GM23338 (cell line): ENCODE measurements at regions not wholly inside any gene's neighbourhood (a gene's known extent, or its start where the extent isn't known, plus 50 kb on each side); places are given as distances from the start of the nearest gene placed in this dataset.

Experiments
- ATAC-seq: fragments of 200-7000 bp; cut with Tn5 transposase; 3 replicates; pipeline ENCODE4 v1.9.1; 2020
- DNase-seq: peaks from one replicate; pipeline ENCODE4 v3.0.0-alpha.2; 2015; ENCODE audit warnings: low spot score
- H2AFZ ChIP-seq: fragments of 200-600 bp; sonication (generic); 2 replicates; pipeline ENCODE4 v1.8.0; 2016; ENCODE audit warnings: antibody characterized with exemption, mild to moderate bottlenecking, moderate library complexity
- H3F3A ChIP-seq: fragments of 200-600 bp; sonication (generic); replicated peaks from 2 replicates; pipeline ENCODE4 v1.8.0; 2017; ENCODE audit warnings: antibody characterized with exemption, mixed run types, low read depth
- H3K27ac ChIP-seq: fragments of 200-600 bp; sonication (generic); 2 replicates; pipeline ENCODE4 v1.6.1; 2016; ENCODE audit warnings: low read depth
- H3K27me3 ChIP-seq: fragments of 200-600 bp; sonication (generic); 2 replicates; pipeline ENCODE4 v1.8.0; 2016; ENCODE audit warnings: mild to moderate bottlenecking, mixed run types, moderate library complexity; ENCODE audit not compliant: insufficient read depth
- H3K36me3 ChIP-seq: fragments of 200-600 bp; sonication (generic); 2 replicates; pipeline ENCODE4 v1.8.0; 2016; ENCODE audit warnings: mild to moderate bottlenecking; ENCODE audit not compliant: insufficient read depth
- H3K4me1 ChIP-seq: fragments of 200-600 bp; sonication (generic); 2 replicates; pipeline ENCODE4 v1.8.0; 2016; ENCODE audit warnings: mild to moderate bottlenecking, moderate library complexity; ENCODE audit not compliant: insufficient read depth
- H3K4me2 ChIP-seq: fragments of 200-600 bp; sonication (generic); 2 replicates; pipeline ENCODE4 v1.7.1; 2017; ENCODE audit warnings: mixed run types
- H3K4me3 ChIP-seq: fragments of 200-600 bp; sonication (generic); 2 replicates; pipeline ENCODE4 v1.6.1; 2016; ENCODE audit warnings: mixed run types
- H3K79me2 ChIP-seq: fragments of 200-600 bp; sonication (generic); replicated peaks from 2 replicates; pipeline ENCODE4 v1.8.0; 2017; ENCODE audit warnings: mild to moderate bottlenecking; ENCODE audit not compliant: insufficient read depth
- H3K9me2 ChIP-seq: fragments of 200-600 bp; sonication (generic); 2 replicates; pipeline ENCODE4 v1.8.0; 2017; ENCODE audit not compliant: insufficient read depth
- H4K20me1 ChIP-seq: fragments of 200-600 bp; sonication (generic); replicated peaks from 2 replicates; pipeline ENCODE4 v1.8.0; 2017; ENCODE audit warnings: mild to moderate bottlenecking; ENCODE audit not compliant: insufficient read depth
- H3K27ac Mint-ChIP-seq: 2 replicates; pipeline ENCODE4 v1.8.0; 2020; ENCODE audit warnings: inconsistent platforms, mild to moderate bottlenecking, moderate library complexity, mixed read lengths
- H3K27me3 Mint-ChIP-seq: 3 replicates; pipeline ENCODE4 v1.8.0; 2022; ENCODE audit warnings: low read depth, mild to moderate bottlenecking, moderate library complexity, mixed read lengths, inconsistent platforms; ENCODE audit not compliant: insufficient read depth, poor library complexity
- H3K36me3 Mint-ChIP-seq: 3 replicates; pipeline ENCODE4 v1.8.0; 2021; ENCODE audit warnings: low read depth, mild to moderate bottlenecking, inconsistent platforms, moderate library complexity, mixed read lengths
- H3K4me1 Mint-ChIP-seq: 3 replicates; pipeline ENCODE4 v1.8.0; 2020; ENCODE audit warnings: mild to moderate bottlenecking, inconsistent platforms, mixed read lengths
- H3K4me3 Mint-ChIP-seq: 3 replicates; pipeline ENCODE4 v1.8.0; 2021; ENCODE audit warnings: moderate library complexity, mild to moderate bottlenecking, inconsistent platforms, mixed read lengths
- H3K9me3 Mint-ChIP-seq: 3 replicates; pipeline ENCODE4 v1.8.0; 2020; ENCODE audit warnings: moderate library complexity, mild to moderate bottlenecking, inconsistent platforms, mixed read lengths
- CREB1 ChIP-seq: fragments of 250-450 bp; sonication (Bioruptor Pico); IDR thresholded peaks from 2 replicates; pipeline ENCODE4 v1.5.0; 2020; ENCODE audit warnings: low read depth, mild to moderate bottlenecking, moderate library complexity
- EZH2 ChIP-seq: fragments of 200-600 bp; sonication (generic); IDR thresholded peaks from one replicate; pipeline ENCODE4 v1.8.0; 2017; ENCODE audit warnings: antibody characterized with exemption, mild to moderate bottlenecking, low read depth; ENCODE audit not compliant: unreplicated experiment
- EZH2phosphoT487 ChIP-seq: fragments of 200-600 bp; sonication (generic); IDR thresholded peaks from one replicate; pipeline ENCODE4 v1.8.1; 2018; ENCODE audit warnings: antibody characterized with exemption; ENCODE audit not compliant: unreplicated experiment
- JUNB ChIP-seq: IDR thresholded peaks from one replicate; pipeline ENCODE4 v1.6.1; 2016; ENCODE audit warnings: antibody characterized with exemption; ENCODE audit not compliant: unreplicated experiment
- NANOG ChIP-seq: IDR thresholded peaks from 2 replicates; pipeline ENCODE4 v1.6.1; 2016; ENCODE audit warnings: antibody characterized with exemption, borderline replicate concordance
- POLR2AphosphoS5 ChIP-seq: IDR thresholded peaks from 2 replicates; pipeline ENCODE4 v1.6.1; 2016; ENCODE audit warnings: antibody characterized with exemption, low read depth
- STAT1 ChIP-seq: IDR thresholded peaks from one replicate; pipeline ENCODE4 v1.6.1; 2016; ENCODE audit warnings: antibody characterized with exemption; ENCODE audit not compliant: unreplicated experiment
- ZNF114 ChIP-seq: fragments of 250-450 bp; sonication (Bioruptor Pico); IDR thresholded peaks from 2 replicates; pipeline ENCODE4 v1.5.0; 2020; ENCODE audit warnings: mild to moderate bottlenecking, moderate library complexity
- ZNF331 ChIP-seq: fragments of 250-450 bp; sonication (Bioruptor Pico); IDR thresholded peaks from 2 replicates; pipeline ENCODE4 v1.5.0; 2020; ENCODE audit warnings: low read depth, mild to moderate bottlenecking, moderate library complexity
- TF ChIP-seq, protein P1 (sequence below): fragments of 250-450 bp; sonication (Bioruptor Pico); IDR thresholded peaks from 2 replicates; pipeline ENCODE4 v1.5.0; 2020; ENCODE audit warnings: mild to moderate bottlenecking, moderate library complexity
- TF ChIP-seq, protein P2 (sequence below): IDR thresholded peaks from one replicate; pipeline ENCODE4 v1.6.1; 2018; ENCODE audit warnings: antibody characterized with exemption; ENCODE audit not compliant: unreplicated experiment
- TF ChIP-seq, protein P3 (sequence below): IDR thresholded peaks from 2 replicates; pipeline ENCODE4 v1.6.1; 2016; ENCODE audit warnings: antibody characterized with exemption
- TF ChIP-seq, protein P4 (sequence below), 2 experiments: fragments of 200-600 bp in 1 of 2; sonication (generic) in 1 of 2; conservative IDR thresholded peaks; 2 replicates each; pipeline versions ENCODE4 v1.5.1 to v1.6.1; 2016 to 2017; ENCODE audit warnings: antibody characterized with exemption in 2 of 2, low read depth in 2 of 2, mild to moderate bottlenecking in 2 of 2, moderate library complexity in 1 of 2

DNA sequence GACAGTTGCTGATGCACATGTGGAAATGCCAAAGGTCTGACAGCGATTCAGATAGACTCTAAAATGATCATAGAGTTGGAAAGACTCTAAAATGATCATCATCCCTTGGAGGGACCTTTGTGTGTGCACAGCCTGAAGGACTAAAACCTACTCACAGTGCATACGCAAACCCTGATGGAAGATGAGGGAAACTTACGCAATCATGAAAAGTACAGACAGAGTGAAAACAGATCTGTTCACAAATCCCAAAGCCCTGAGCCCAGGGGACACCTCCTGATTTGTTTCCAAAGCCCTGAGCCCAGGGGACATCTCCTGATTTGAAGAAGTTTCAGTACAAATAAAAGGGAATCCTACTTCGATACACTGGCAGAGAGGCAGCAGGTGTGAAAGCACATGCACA, 79.3 kb upstream of the PROX1 start:
- no peak for TF ChIP-seq ZNF114 (CRISPR knock-in tag)
- TF ChIP-seq, protein P1, sequence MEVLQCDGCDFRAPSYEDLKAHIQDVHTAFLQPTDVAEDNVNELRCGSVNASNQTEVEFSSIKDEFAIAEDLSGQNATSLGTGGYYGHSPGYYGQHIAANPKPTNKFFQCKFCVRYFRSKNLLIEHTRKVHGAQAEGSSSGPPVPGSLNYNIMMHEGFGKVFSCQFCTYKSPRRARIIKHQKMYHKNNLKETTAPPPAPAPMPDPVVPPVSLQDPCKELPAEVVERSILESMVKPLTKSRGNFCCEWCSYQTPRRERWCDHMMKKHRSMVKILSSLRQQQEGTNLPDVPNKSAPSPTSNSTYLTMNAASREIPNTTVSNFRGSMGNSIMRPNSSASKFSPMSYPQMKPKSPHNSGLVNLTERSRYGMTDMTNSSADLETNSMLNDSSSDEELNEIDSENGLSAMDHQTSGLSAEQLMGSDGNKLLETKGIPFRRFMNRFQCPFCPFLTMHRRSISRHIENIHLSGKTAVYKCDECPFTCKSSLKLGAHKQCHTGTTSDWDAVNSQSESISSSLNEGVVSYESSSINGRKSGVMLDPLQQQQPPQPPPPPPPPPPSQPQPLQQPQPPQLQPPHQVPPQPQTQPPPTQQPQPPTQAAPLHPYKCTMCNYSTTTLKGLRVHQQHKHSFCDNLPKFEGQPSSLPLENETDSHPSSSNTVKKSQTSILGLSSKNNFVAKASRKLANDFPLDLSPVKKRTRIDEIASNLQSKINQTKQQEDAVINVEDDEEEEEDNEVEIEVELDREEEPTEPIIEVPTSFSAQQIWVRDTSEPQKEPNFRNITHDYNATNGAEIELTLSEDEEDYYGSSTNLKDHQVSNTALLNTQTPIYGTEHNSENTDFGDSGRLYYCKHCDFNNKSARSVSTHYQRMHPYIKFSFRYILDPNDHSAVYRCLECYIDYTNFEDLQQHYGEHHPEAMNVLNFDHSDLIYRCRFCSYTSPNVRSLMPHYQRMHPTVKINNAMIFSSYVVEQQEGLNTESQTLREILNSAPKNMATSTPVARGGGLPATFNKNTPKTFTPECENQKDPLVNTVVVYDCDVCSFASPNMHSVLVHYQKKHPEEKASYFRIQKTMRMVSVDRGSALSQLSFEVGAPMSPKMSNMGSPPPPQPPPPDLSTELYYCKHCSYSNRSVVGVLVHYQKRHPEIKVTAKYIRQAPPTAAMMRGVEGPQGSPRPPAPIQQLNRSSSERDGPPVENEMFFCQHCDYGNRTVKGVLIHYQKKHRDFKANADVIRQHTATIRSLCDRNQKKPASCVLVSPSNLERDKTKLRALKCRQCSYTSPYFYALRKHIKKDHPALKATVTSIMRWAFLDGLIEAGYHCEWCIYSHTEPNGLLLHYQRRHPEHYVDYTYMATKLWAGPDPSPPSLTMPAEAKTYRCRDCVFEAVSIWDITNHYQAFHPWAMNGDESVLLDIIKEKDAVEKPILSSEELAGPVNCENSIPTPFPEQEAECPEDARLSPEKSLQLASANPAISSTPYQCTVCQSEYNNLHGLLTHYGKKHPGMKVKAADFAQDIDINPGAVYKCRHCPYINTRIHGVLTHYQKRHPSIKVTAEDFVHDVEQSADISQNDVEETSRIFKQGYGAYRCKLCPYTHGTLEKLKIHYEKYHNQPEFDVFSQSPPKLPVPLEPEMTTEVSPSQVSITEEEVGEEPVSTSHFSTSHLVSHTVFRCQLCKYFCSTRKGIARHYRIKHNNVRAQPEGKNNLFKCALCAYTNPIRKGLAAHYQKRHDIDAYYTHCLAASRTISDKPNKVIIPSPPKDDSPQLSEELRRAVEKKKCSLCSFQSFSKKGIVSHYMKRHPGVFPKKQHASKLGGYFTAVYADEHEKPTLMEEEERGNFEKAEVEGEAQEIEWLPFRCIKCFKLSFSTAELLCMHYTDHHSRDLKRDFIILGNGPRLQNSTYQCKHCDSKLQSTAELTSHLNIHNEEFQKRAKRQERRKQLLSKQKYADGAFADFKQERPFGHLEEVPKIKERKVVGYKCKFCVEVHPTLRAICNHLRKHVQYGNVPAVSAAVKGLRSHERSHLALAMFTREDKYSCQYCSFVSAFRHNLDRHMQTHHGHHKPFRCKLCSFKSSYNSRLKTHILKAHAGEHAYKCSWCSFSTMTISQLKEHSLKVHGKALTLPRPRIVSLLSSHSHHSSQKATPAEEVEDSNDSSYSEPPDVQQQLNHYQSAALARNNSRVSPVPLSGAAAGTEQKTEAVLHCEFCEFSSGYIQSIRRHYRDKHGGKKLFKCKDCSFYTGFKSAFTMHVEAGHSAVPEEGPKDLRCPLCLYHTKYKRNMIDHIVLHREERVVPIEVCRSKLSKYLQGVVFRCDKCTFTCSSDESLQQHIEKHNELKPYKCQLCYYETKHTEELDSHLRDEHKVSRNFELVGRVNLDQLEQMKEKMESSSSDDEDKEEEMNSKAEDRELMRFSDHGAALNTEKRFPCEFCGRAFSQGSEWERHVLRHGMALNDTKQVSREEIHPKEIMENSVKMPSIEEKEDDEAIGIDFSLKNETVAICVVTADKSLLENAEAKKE, result no peak
- TF ChIP-seq CREB1 (CRISPR knock-in tag), result no peak
- no peak for TF ChIP-seq JUNB
- TF ChIP-seq POLR2AphosphoS5, result no peak
- TF ChIP-seq, protein P2, sequence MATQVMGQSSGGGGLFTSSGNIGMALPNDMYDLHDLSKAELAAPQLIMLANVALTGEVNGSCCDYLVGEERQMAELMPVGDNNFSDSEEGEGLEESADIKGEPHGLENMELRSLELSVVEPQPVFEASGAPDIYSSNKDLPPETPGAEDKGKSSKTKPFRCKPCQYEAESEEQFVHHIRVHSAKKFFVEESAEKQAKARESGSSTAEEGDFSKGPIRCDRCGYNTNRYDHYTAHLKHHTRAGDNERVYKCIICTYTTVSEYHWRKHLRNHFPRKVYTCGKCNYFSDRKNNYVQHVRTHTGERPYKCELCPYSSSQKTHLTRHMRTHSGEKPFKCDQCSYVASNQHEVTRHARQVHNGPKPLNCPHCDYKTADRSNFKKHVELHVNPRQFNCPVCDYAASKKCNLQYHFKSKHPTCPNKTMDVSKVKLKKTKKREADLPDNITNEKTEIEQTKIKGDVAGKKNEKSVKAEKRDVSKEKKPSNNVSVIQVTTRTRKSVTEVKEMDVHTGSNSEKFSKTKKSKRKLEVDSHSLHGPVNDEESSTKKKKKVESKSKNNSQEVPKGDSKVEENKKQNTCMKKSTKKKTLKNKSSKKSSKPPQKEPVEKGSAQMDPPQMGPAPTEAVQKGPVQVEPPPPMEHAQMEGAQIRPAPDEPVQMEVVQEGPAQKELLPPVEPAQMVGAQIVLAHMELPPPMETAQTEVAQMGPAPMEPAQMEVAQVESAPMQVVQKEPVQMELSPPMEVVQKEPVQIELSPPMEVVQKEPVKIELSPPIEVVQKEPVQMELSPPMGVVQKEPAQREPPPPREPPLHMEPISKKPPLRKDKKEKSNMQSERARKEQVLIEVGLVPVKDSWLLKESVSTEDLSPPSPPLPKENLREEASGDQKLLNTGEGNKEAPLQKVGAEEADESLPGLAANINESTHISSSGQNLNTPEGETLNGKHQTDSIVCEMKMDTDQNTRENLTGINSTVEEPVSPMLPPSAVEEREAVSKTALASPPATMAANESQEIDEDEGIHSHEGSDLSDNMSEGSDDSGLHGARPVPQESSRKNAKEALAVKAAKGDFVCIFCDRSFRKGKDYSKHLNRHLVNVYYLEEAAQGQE, result no peak
- TF ChIP-seq, protein P3, sequence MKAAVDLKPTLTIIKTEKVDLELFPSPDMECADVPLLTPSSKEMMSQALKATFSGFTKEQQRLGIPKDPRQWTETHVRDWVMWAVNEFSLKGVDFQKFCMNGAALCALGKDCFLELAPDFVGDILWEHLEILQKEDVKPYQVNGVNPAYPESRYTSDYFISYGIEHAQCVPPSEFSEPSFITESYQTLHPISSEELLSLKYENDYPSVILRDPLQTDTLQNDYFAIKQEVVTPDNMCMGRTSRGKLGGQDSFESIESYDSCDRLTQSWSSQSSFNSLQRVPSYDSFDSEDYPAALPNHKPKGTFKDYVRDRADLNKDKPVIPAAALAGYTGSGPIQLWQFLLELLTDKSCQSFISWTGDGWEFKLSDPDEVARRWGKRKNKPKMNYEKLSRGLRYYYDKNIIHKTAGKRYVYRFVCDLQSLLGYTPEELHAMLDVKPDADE, result no peak
- TF ChIP-seq EZH2, result no peak
- TF ChIP-seq NANOG, result no peak
- TF ChIP-seq, protein P4, sequence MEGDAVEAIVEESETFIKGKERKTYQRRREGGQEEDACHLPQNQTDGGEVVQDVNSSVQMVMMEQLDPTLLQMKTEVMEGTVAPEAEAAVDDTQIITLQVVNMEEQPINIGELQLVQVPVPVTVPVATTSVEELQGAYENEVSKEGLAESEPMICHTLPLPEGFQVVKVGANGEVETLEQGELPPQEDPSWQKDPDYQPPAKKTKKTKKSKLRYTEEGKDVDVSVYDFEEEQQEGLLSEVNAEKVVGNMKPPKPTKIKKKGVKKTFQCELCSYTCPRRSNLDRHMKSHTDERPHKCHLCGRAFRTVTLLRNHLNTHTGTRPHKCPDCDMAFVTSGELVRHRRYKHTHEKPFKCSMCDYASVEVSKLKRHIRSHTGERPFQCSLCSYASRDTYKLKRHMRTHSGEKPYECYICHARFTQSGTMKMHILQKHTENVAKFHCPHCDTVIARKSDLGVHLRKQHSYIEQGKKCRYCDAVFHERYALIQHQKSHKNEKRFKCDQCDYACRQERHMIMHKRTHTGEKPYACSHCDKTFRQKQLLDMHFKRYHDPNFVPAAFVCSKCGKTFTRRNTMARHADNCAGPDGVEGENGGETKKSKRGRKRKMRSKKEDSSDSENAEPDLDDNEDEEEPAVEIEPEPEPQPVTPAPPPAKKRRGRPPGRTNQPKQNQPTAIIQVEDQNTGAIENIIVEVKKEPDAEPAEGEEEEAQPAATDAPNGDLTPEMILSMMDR (conservative IDR thresholded peaks at IDR 0.05; ENCODE audit: low read depth in 2 of 2), result no peak
- TF ChIP-seq STAT1, result no peak
- no peak for TF ChIP-seq ZNF331
- TF ChIP-seq EZH2phosphoT487, result no peak
- Histone ChIP-seq H3K4me1 (no peaks in the 10 kb centered on the region), H3K27me3 (no peaks in the 10 kb centered on the region), H3K27ac (no peak overlapping the region), H3F3A (no peaks in the 10 kb centered on the region), H2AFZ (no peak overlapping the region), H3K9me2 (no peaks in the 10 kb centered on the region), H3K79me2 (no peaks in the 10 kb centered on the region), H3K36me3 (no peaks in the 10 kb centered on the region), H4K20me1 (no peaks in the 10 kb centered on the region), H3K4me2 (no peak overlapping the region), H3K4me3 (no peak overlapping the region)
- ATAC-seq (no peak), DNase-seq (no peak)
- Mint-ChIP-seq H3K27ac (no peak overlapping the region), H3K27me3 (peaks cover 2% of the 10 kb centered on the region), H3K9me3 (no peaks in the 10 kb centered on the region), H3K36me3 (no peaks in the 10 kb centered on the region), H3K4me3 (no peak overlapping the region), H3K4me1 (no peaks in the 10 kb centered on the region)
